HEK293T (cell line): ENCODE measurements at regions not wholly inside any gene's neighbourhood (a gene's known extent, or its start where the extent isn't known, plus 50 kb on each side); places are given as distances from the start of the nearest gene placed in this dataset.

Experiments used
- CTCF ChIA-PET: fragments of 350-600 bp; formaldehyde crosslinking; extraction: SDS; loops from one replicate; lab custom pipeline; 2021; ENCODE audit warnings: antibody characterized with exemption, inconsistent platforms; lab: Yijun Ruan, JAX
- POLR2A ChIA-PET: fragments of 350-600 bp; formaldehyde crosslinking; extraction: SDS; loops from one replicate; lab custom pipeline; 2020; ENCODE audit warnings: antibody characterized with exemption, inconsistent platforms; lab: Yijun Ruan, JAX
- DNase-seq: peaks from one replicate; pipeline ENCODE4 v3.0.0; 2012; ENCODE audit warnings: mixed read lengths; ENCODE audit errors: extremely low spot score
- ARNT ChIP-seq: fragments of 450-650 bp; IDR thresholded peaks from 2 replicates; pipeline ENCODE4 v1.6.1; 2017; ENCODE audit warnings: mild to moderate bottlenecking
- BHLHE40 ChIP-seq: fragments of 450-650 bp; IDR thresholded peaks from 2 replicates; pipeline ENCODE4 v1.6.1; 2016; ENCODE audit warnings: mild to moderate bottlenecking, moderate library complexity, borderline replicate concordance
- CTBP1 ChIP-seq: fragments of 450-650 bp; IDR thresholded peaks from 2 replicates; pipeline ENCODE4 v1.6.1; 2016; ENCODE audit warnings: borderline replicate concordance
- ELF4 ChIP-seq: fragments of 450-650 bp; IDR thresholded peaks from 2 replicates; pipeline ENCODE4 v1.6.1; 2017; ENCODE audit warnings: antibody characterized with exemption
- FOXA1 ChIP-seq: fragments of 450-650 bp; IDR thresholded peaks from 2 replicates; pipeline ENCODE4 v1.6.1; 2016; ENCODE audit warnings: mild to moderate bottlenecking
- FOXK2 ChIP-seq: fragments of 450-650 bp; IDR thresholded peaks from 2 replicates; pipeline ENCODE4 v1.6.1; 2016; ENCODE audit warnings: mild to moderate bottlenecking
- FOXM1 ChIP-seq: fragments of 450-650 bp; IDR thresholded peaks from 2 replicates; pipeline ENCODE4 v1.6.1; 2017; ENCODE audit warnings: mild to moderate bottlenecking, borderline replicate concordance
- HDGF ChIP-seq: fragments of 450-650 bp; IDR thresholded peaks from 2 replicates; pipeline ENCODE4 v1.6.1; 2017; ENCODE audit warnings: antibody characterized with exemption, borderline replicate concordance
- L3MBTL2 ChIP-seq: fragments of 450-650 bp; conservative IDR thresholded peaks from 2 replicates; pipeline ENCODE4 v1.6.1; 2016; ENCODE audit warnings: mild to moderate bottlenecking
- LEF1 ChIP-seq: fragments of 450-650 bp; IDR thresholded peaks from 2 replicates; pipeline ENCODE4 v1.6.1; 2017; ENCODE audit warnings: mild to moderate bottlenecking, borderline replicate concordance
- NFRKB ChIP-seq: fragments of 450-650 bp; IDR thresholded peaks from 2 replicates; pipeline ENCODE4 v1.6.1; 2016; ENCODE audit warnings: mild to moderate bottlenecking, moderate library complexity
- PKNOX1 ChIP-seq: fragments of 450-650 bp; IDR thresholded peaks from 2 replicates; pipeline ENCODE4 v1.6.1; 2016
- SP1 ChIP-seq: fragments of 450-650 bp; IDR thresholded peaks from 2 replicates; pipeline ENCODE4 v1.6.1; 2017
- SUZ12 ChIP-seq: fragments of 450-650 bp; IDR thresholded peaks from 2 replicates; pipeline ENCODE4 v1.6.1; 2016; ENCODE audit warnings: mild to moderate bottlenecking
- TARDBP ChIP-seq: fragments of 450-650 bp; IDR thresholded peaks from 2 replicates; pipeline ENCODE4 v1.6.1; 2016
- ZNF384 ChIP-seq: fragments of 450-650 bp; IDR thresholded peaks from 2 replicates; pipeline ENCODE4 v1.6.1; 2016

GRCh38 chr6:88294702-88295101, 128.6 kb upstream of the CNR1 start:
- no peak for DNase-seq
- ChIA-PET POLR2A (no interaction called here), CTCF (no interaction called here)
- TF ChIP-seq PKNOX1 = no peak
- TF ChIP-seq ELF4 = no peak
- no peak for TF ChIP-seq FOXA1
- TF ChIP-seq ARNT = no peak
- no peak for TF ChIP-seq ZNF384
- no peak for TF ChIP-seq SUZ12
- TF ChIP-seq SP1 = no peak
- TF ChIP-seq FOXK2 = no peak
- TF ChIP-seq HDGF = no peak
- TF ChIP-seq LEF1 = no peak
- no peak for TF ChIP-seq CTBP1
- no peak for TF ChIP-seq L3MBTL2
- no peak for TF ChIP-seq FOXM1
- TF ChIP-seq NFRKB = no peak
- TF ChIP-seq BHLHE40 = no peak
- no peak for TF ChIP-seq TARDBP

GRCh38 chr6:88290411-88290810, 124.3 kb upstream of the CNR1 start:
- CTCF ChIA-PET = interaction anchor here (0.6 kb wide), 1 partner anchor 1589 kb away, joined by 5 read pairs; no protein-coding TSS in a partner anchor
- DNase-seq = no peak
- TF ChIP-seq ZNF384 = no peak
- TF ChIP-seq SP1 = no peak
- POLR2A ChIA-PET = no interaction called here

GRCh38 chr6:88287696-88288095, 121.5 kb upstream of the CNR1 start:
- POLR2A ChIA-PET = no interaction called here
- no peak for DNase-seq
- TF ChIP-seq SUZ12 (no peak), ARNT (no peak), CTBP1 (no peak), FOXM1 (no peak), ZNF384 (no peak), FOXK2 (no peak), HDGF (no peak), SP1 (no peak), LEF1 (no peak), FOXA1 (no peak), L3MBTL2 (no peak), BHLHE40 (no peak), NFRKB (no peak), TARDBP (no peak), ELF4 (no peak), PKNOX1 (no peak)
- CTCF ChIA-PET = no interaction called here

- no peak for DNase-seq
- ChIA-PET CTCF (no interaction called here), POLR2A (no interaction called here)
- TF ChIP-seq PKNOX1 (no peak), SUZ12 (no peak), L3MBTL2 (no peak), SP1 (no peak), CTBP1 (no peak), HDGF (no peak), BHLHE40 (no peak), ZNF384 (no peak), LEF1 (no peak), TARDBP (no peak), FOXA1 (no peak)
These were observed 110.2 kb upstream of the CNR1 start for GRCh38 chr6:88276331-88276730.

- no peak for TF ChIP-seq NFRKB
- TF ChIP-seq ARNT = no peak
- no peak for TF ChIP-seq FOXM1
- TF ChIP-seq TARDBP = no peak
- TF ChIP-seq CTBP1 = no peak
- ChIA-PET POLR2A (no interaction called here), CTCF (interaction anchor here (0.6 kb wide), 1 partner anchor 331 kb away, joined by 3 read pairs; no protein-coding TSS in a partner anchor)
- no peak for DNase-seq
These were observed 102.4 kb upstream of the CNR1 start for GRCh38 chr6:88268508-88268907.

- POLR2A ChIA-PET = interaction anchor here (0.6 kb wide), 1 partner anchor 284 kb away, joined by 5 read pairs; no protein-coding TSS in a partner anchor
- no peak for TF ChIP-seq PKNOX1
- no peak for TF ChIP-seq ARNT
- no peak for TF ChIP-seq NFRKB
- TF ChIP-seq FOXM1 = no peak
- TF ChIP-seq SP1 = no peak
- TF ChIP-seq ELF4 = no peak
- no peak for TF ChIP-seq L3MBTL2
- no peak for TF ChIP-seq HDGF
- CTCF ChIA-PET = no interaction called here
- no peak for DNase-seq
These were observed 100.0 kb upstream of the CNR1 start for GRCh38 chr6:88266126-88266525.
